Uterus (tissue), 3 donors: ENCODE measurements at regions not wholly inside any gene's neighbourhood (a gene's known extent, or its start where the extent isn't known, plus 50 kb on each side); places are given as distances from the start of the nearest gene placed in this dataset.

Source experiments
- DNase-seq, 2 donors: peaks; one replicate each; pipeline ENCODE4 v3.0.0-alpha.2; 2019 to 2020
- H3K27ac ChIP-seq, 2 donors: fragments of 200-600 bp; sonication (generic); 1 replicate in 1 of 2; 2 replicates in 1 of 2; pipeline ENCODE4 v1.5.1; 2016 to 2018
- H3K27me3 ChIP-seq, 2 donors: fragments of 200-600 bp; sonication (generic); one replicate each; pipeline ENCODE4 v1.5.1; 2018 to 2019; ENCODE audit warnings: control low read depth in 1 of 2
- H3K36me3 ChIP-seq, 2 donors: fragments of 200-600 bp; sonication (generic); one replicate each; pipeline ENCODE4 v1.5.1; 2019; ENCODE audit warnings: control low read depth in 1 of 2
- H3K4me1 ChIP-seq, 2 donors: fragments of 200-600 bp; sonication (generic); one replicate each; pipeline ENCODE4 v1.5.1; 2018 to 2019; ENCODE audit warnings: control low read depth in 1 of 2
- H3K4me3 ChIP-seq, 2 donors: fragments of 200-600 bp; sonication (generic); 1 replicate in 1 of 2; 2 replicates in 1 of 2; pipeline ENCODE4 v1.5.1; 2018 to 2019; ENCODE audit warnings: mild to moderate bottlenecking in 1 of 2
- H3K9me3 ChIP-seq, 2 donors: fragments of 200-600 bp; sonication (generic); one replicate each; pipeline ENCODE4 v1.5.1; 2019; ENCODE audit warnings: control low read depth in 1 of 2
- POLR2A ChIP-seq, 2 donors: fragments of 450-650 bp; IDR thresholded peaks; one replicate each; pipeline ENCODE4 v1.6.1; 2016; ENCODE audit warnings: antibody characterized with exemption in 2 of 2, mild to moderate bottlenecking in 1 of 2, moderate library complexity in 1 of 2
- intact Hi-C: fragments of 100-400 bp; cut with DNase I; formaldehyde crosslinking; loops from one replicate; pipeline ENCODE4 v1.15.1; 2023; ENCODE audit warnings: low total_unique reads
- TF ChIP-seq, protein P1 (sequence below), 4 experiments: fragments of 200-600 bp in 2 of 4; fragments of 450-650 bp in 2 of 4; sonication (generic) in 2 of 4; IDR thresholded peaks; one replicate each; pipeline ENCODE4 v1.5.1; 2016 to 2019; ENCODE audit warnings: antibody characterized with exemption in 4 of 4, mild to moderate bottlenecking in 2 of 4, moderate library complexity in 1 of 4
- donor health status: DM: yes; HTN: yes; CAD: no.

DNA sequence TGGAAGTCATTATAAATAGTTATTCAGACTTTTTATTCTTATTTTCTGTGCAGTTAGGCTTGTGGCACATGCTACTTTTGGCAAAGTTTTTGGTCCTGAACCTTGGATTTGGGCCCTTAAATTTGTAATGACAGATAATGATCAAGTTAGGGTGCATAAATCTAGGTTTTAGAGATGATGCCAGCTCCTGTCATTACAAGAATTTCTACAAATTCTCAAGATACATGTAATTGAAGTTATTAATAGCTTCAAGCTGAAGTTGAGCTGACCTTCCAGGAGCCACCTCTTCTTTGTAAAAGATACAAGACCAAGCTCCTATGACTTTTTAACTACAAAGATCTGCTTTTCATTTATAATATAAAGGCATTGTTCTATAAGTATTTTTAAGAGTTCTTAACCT lies 255.6 kb upstream of the UGT8 start:
- Histone ChIP-seq H3K4me1 (no peaks in the 10 kb centered on the region), H3K4me3 (no peak overlapping the region), H3K36me3 (peaks cover 0 to 3% of the 10 kb centered on the region in 2 donors), H3K9me3 (no peaks in the 10 kb centered on the region), H3K27ac (no peak overlapping the region), H3K27me3 (no peaks in the 10 kb centered on the region)
- TF ChIP-seq, protein P1, sequence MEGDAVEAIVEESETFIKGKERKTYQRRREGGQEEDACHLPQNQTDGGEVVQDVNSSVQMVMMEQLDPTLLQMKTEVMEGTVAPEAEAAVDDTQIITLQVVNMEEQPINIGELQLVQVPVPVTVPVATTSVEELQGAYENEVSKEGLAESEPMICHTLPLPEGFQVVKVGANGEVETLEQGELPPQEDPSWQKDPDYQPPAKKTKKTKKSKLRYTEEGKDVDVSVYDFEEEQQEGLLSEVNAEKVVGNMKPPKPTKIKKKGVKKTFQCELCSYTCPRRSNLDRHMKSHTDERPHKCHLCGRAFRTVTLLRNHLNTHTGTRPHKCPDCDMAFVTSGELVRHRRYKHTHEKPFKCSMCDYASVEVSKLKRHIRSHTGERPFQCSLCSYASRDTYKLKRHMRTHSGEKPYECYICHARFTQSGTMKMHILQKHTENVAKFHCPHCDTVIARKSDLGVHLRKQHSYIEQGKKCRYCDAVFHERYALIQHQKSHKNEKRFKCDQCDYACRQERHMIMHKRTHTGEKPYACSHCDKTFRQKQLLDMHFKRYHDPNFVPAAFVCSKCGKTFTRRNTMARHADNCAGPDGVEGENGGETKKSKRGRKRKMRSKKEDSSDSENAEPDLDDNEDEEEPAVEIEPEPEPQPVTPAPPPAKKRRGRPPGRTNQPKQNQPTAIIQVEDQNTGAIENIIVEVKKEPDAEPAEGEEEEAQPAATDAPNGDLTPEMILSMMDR (IDR thresholded peaks at IDR 0.05) = no peak
- no peak for TF ChIP-seq POLR2A (IDR thresholded peaks at IDR 0.05)
- DNase-seq = no peak
- intact Hi-C loops = no loop called here

- Histone ChIP-seq H3K27me3 (no peaks in the 10 kb centered on the region), H3K4me3 (no peak overlapping the region), H3K9me3 (no peaks in the 10 kb centered on the region), H3K27ac (no peak overlapping the region), H3K4me1 (no peaks in the 10 kb centered on the region), H3K36me3 (no peaks in the 10 kb centered on the region)
- TF ChIP-seq, protein P1 (IDR thresholded peaks at IDR 0.05) = no peak
- no peak for TF ChIP-seq POLR2A (IDR thresholded peaks at IDR 0.05)
- DNase-seq = no peak
- intact Hi-C loops = no loop called here
Measured at GRCh38 chr4:114349543-114350175, 248.9 kb upstream of the UGT8 start.

DNA sequence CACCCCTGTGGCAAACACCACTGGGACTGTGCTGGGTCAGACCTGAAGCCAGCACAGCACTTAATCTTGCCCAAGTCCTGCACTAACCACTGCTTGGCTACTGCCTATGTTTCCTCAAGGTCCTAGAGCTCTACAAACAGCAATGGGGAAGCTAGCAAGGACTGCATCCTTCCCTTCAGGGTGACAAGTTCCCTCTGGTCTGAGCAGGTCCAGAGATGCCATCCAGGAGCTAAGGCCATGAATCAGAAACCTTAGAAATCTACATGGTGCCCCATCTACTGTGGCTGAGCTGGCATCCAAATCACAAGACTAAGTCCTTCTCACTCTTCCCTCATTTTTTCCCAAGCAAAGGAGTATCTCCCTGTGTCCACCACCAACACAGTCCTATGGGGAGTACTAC lies 239.7 kb upstream of the UGT8 start:
- no peak for DNase-seq
- Histone ChIP-seq H3K27me3 (no peaks in the 10 kb centered on the region), H3K27ac (no peak overlapping the region), H3K36me3 (no peaks in the 10 kb centered on the region), H3K9me3 (no peaks in the 10 kb centered on the region), H3K4me3 (no peak overlapping the region), H3K4me1 (no peaks in the 10 kb centered on the region)
- TF ChIP-seq, protein P1 (IDR thresholded peaks at IDR 0.05) = no peak
- TF ChIP-seq POLR2A (IDR thresholded peaks at IDR 0.05) = no peak
- intact Hi-C loops = no loop called here

GRCh38 chr4:114361249-114361648 lies 237.4 kb upstream of the UGT8 start:
- intact Hi-C loops = no loop called here
- no peaks in the 10 kb centered on the region for H3K9me3 ChIP-seq
- H3K27me3 ChIP-seq = no peaks in the 10 kb centered on the region
- no peaks in the 10 kb centered on the region for H3K4me1 ChIP-seq
- H3K27ac ChIP-seq = no peak overlapping the region
- no peak overlapping the region for H3K4me3 ChIP-seq
- DNase-seq = no peak
- H3K36me3 ChIP-seq = no peaks in the 10 kb centered on the region
- TF ChIP-seq, protein P1 (IDR thresholded peaks at IDR 0.05) = no peak
- TF ChIP-seq POLR2A (IDR thresholded peaks at IDR 0.05) = no peak

DNA sequence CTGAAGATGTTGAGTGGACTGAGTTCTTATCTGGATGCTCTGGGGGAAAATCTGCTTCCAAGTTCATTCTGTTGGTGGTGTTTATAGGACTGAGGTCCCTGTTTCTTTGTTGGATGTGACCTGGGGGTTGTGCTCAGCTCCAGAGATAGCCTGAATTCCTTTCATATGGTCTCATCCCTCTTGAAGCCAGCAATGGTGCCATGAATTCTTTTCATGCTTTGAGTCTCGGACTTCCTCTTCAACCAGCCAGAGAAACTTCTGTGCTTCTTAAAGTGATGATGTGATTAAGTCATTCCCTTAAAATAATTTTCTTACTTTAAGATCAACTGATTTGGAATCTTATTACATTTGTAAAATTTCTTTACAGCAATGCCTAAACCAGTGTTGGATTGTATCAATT lies 233.8 kb upstream of the UGT8 start:
- Histone ChIP-seq H3K36me3 (no peaks in the 10 kb centered on the region), H3K27me3 (no peaks in the 10 kb centered on the region), H3K4me3 (no peak overlapping the region), H3K4me1 (no peaks in the 10 kb centered on the region), H3K9me3 (no peaks in the 10 kb centered on the region), H3K27ac (no peak overlapping the region)
- TF ChIP-seq, protein P1 (IDR thresholded peaks at IDR 0.05) = no peak
- no peak for TF ChIP-seq POLR2A (IDR thresholded peaks at IDR 0.05)
- intact Hi-C loops = no loop called here
- no peak for DNase-seq
